GM12872 (cell line): ENCODE measurements at regions not wholly inside any gene's neighbourhood (a gene's known extent, or its start where the extent isn't known, plus 50 kb on each side); places are given as distances from the start of the nearest gene placed in this dataset.

Experiments
- CTCF ChIP-seq: IDR thresholded peaks from 3 replicates; pipeline ENCODE4 v1.5.1; 2011; ENCODE audit warnings: low read depth, mild to moderate bottlenecking, low read length, moderate library complexity; ENCODE audit not compliant: insufficient read depth

GRCh38 chr16:86768999-86769398 is 190.7 kb downstream of the FOXL1 start:
- no peak for TF ChIP-seq CTCF

GRCh38 chr16:86771506-86772460 is 193.4 kb downstream of the FOXL1 start:
- TF ChIP-seq CTCF: no peak

- no peak for TF ChIP-seq CTCF
Observed at GRCh38 chr16:86772671-86773353, 194.5 kb downstream of the FOXL1 start.

- TF ChIP-seq CTCF: no peak
Observed at GRCh38 chr16:86773354-86773715, 195.0 kb downstream of the FOXL1 start.

- no peak for TF ChIP-seq CTCF
Observed at GRCh38 chr16:86774931-86775330, 196.6 kb downstream of the FOXL1 start.

- TF ChIP-seq CTCF: no peak
Observed at GRCh38 chr16:86775511-86775921, 197.2 kb downstream of the FOXL1 start.

- no peak for TF ChIP-seq CTCF
Observed at GRCh38 chr16:86777381-86777946, 199.1 kb downstream of the FOXL1 start.
